ENCODE measurements at regions not wholly inside any gene's neighbourhood (a gene's known extent, or its start where the extent isn't known, plus 50 kb on each side); places are given as distances from the start of the nearest gene placed in this dataset.

GRCh38 chr11:11756718-11757117 lies 85.1 kb upstream of the USP47 start:
- no peak for TF ChIP-seq CTCF (IDR thresholded peaks at IDR 0.05)
- no peak for TF ChIP-seq POLR2A (IDR thresholded peaks at IDR 0.05)
- TF ChIP-seq POLR2AphosphoS5 (IDR thresholded peaks at IDR 0.05) = no peak

Data from breast epithelium (tissue), 3 donors.